Peyer's patch (tissue), 4 donors: ENCODE measurements at regions not wholly inside any gene's neighbourhood (a gene's known extent, or its start where the extent isn't known, plus 50 kb on each side); places are given as distances from the start of the nearest gene placed in this dataset.

Source experiments
- CTCF ChIP-seq, 6 experiments: fragments of 450-650 bp in 4 of 6; fragments of 200-600 bp in 2 of 6; sonication (generic) in 1 of 6; IDR thresholded peaks; one replicate each; pipeline ENCODE4 v1.5.1; 2017 to 2019; ENCODE audit warnings: antibody characterized with exemption in 6 of 6, mild to moderate bottlenecking in 3 of 6, moderate library complexity in 1 of 6
- POLR2A ChIP-seq, 2 donors: fragments of 450-650 bp; IDR thresholded peaks; one replicate each; pipeline ENCODE4 v1.5.1; 2017; ENCODE audit warnings: antibody characterized with exemption in 2 of 2, mild to moderate bottlenecking in 2 of 2, moderate library complexity in 2 of 2

- TF ChIP-seq CTCF (IDR thresholded peaks at IDR 0.05) (no peak), POLR2A (IDR thresholded peaks at IDR 0.05) (no peak)
These were observed 54.7 kb upstream of the PRDM11 start for GRCh38 chr11:45091563-45092403.
